GM19452 (cell line): ENCODE measurements at regions not wholly inside any gene's neighbourhood (a gene's known extent, or its start where the extent isn't known, plus 50 kb on each side); places are given as distances from the start of the nearest gene placed in this dataset.

Experiments used
- ATAC-seq: cut with Tn5 transposase; IDR thresholded peaks from one replicate; pipeline ENCODE4 v1.9.1; 2021; ENCODE audit not compliant: unreplicated experiment

DNA sequence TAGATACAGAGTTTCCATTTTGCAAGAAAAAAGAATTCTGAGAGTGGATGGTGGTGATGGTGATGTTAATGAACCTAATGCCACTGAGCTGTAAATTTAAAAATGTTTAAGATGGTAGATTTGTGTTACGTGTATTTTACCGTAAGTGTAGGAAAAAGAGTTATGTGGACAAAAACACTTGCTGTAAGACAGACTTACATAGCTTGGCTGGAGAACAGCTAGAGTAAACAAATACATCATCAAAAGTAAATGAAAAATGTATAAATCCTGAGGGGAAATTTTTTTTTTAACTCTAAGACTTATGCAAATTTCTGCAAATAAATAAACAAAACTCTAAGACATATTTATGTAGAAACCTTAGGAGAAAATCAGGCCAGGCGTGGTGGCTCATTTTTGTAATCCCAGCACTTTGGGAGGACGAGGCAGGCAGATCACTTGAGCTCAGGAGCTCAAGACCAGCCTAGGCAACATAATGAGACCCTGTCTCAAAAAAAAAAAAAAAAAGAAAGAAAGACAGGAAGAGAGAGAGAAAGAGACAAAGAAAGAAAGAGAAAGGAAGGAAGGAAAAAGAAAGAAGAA is 66.2 kb upstream of the CDK13 start:
- ATAC-seq: no peak

DNA sequence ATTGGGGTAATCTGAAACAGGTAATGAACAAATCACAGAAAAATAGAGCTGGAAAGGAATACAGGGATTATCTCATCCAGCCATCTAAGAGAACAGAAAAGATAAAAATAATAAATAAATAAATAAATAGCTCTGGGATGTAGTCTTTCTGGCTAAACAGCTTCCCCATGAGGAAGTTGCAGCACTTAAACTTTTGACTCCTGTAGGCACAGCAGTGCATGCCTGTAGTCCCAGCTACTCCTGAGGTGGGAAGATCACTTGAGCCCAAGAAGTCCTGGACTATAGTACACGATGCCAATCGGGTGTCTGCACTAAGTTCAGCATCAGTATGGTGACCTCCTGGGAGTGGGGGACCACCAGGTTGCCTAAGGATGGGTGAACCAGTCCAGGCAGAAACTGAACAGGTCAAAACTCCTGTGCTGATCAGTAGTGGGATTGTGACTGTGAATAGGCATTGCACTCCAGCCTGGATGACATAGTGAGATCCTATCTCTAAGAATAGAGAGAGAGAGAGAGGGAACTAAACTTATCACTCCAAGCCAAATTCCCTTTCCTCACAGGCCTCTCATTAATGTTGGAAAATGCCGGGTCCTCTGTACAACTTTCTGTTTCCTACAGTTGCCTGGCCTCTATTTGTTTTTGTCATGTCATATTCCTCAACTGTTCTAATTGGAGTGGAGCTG is 61.7 kb upstream of the CDK13 start:
- no peak for ATAC-seq

DNA sequence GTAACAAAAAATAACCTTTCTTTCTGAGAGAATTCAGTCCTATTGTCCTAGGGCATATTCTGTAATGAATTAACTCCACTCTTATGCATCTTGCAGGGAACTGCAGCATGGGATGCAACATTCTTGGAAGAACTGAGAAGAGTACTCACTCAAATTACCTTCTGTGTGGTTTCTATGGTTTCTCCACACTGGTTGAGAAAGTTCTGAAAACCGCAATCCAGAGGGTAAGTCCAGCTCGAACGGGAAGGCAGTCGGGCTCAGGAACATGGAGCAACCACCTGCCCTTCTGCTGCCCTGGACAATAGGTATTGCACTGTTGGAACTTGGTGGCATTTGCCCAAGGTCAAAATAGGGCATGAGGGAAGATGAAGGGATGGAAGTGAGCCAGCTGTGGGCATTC is 59.6 kb upstream of the CDK13 start:
- ATAC-seq: no peak

DNA sequence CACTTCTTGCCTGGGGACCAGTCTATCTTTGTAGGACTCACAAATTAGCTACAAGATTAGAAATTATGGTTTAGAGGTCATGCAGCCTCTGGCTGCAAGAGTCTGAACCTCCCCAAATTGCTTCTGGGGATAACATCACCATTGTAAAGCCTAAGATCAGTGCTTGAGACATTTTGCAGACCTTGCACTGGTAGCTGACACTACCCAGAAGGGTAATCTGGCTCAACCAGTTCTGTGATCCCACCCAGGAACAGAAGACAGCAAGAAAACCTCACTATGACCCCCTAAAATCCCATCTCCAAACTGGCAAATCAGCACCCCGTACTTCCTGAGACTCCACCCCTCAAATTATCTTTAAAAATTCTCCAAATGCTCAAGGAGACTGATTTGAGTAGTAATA is 58.2 kb upstream of the CDK13 start:
- no peak for ATAC-seq

DNA sequence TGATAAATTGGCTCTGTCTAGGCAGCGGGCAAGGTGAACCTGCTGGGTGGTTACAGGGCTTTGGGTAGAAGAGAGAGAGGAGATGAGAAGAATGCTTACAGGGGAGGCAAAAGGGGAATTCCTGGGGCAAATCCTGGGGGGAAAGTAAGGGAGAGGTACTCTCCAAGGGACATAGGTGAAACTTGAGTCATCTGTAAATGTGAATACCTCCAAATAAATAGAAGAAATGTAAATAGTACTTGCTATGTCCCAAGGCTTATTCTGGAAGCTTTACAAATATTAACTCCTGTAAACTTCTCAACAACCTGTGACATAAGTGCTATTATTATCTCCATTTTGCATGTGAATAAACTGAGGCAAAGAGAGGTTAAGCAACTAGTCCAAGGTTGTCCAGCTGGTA is 57.7 kb upstream of the CDK13 start:
- ATAC-seq: no peak

DNA sequence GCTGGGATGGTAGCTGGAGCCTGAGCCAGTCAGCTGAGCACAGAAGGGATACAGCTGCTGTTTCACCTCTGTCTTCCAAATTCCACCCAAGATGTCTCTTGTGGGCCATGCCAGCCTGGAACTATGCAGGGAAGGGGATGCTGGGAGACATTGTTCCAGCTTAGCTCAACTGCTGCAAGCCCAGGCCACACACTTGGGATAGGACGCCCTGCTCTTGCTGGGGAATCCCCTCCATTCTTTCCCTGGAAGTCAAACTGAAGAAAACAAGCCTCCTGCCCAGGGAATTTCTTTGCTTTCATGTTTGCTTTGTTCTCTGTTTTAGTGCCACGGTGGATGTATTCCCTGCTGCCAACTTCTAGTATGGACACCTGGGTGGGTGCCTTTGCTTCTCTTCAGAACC is 55.2 kb upstream of the CDK13 start:
- ATAC-seq: no peak

DNA sequence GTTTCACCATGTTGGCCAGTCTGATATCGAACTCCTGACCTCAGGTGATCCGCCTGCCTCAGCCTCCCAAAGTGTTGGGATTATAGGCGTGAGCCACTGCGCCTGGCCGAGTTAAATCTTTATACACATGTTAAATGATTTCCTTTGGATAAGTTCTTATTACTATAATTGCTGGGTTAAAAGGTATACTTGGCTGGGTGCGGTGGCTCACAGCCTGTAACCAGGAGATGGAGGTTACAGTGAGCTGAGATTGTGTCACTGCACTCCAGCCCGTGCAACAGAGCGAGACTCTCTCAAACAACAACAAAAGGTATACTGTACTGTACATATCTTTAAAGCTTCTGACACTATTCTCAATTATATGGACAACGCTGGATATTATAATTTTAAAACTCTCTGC is 53.2 kb upstream of the CDK13 start:
- no peak for ATAC-seq

DNA sequence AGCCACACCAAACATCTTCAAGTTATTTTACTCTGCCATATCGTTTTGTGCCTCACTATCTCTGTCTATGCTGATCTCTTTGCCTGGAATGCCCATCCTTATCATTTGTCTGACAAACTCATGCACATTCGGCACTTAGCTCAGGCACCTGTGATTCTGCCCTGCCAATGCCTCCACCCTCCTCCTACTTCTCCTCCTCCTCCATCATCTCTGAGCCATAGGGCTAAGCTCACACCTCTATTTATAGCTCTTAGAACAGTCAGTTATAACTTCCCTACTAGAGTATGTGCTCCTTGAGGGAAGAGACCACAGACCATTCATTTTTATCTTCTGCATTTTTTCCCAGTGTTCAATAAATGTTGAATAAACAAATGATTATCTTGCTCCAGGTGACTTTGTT is 51.2 kb upstream of the CDK13 start:
- no peak for ATAC-seq
